GM19099 (cell line): ENCODE measurements at regions not wholly inside any gene's neighbourhood (a gene's known extent, or its start where the extent isn't known, plus 50 kb on each side); places are given as distances from the start of the nearest gene placed in this dataset.

Experiments
- POLR2A ChIP-seq: IDR thresholded peaks from 3 replicates; pipeline ENCODE4 v1.6.1; 2011; ENCODE audit warnings: low read depth; ENCODE audit not compliant: insufficient read length; ENCODE audit errors: extremely low read depth

- no peak for TF ChIP-seq POLR2A
These were observed 214.9 kb downstream of the TOMM20 start for GRCh38 chr1:234913771-234914170.

DNA sequence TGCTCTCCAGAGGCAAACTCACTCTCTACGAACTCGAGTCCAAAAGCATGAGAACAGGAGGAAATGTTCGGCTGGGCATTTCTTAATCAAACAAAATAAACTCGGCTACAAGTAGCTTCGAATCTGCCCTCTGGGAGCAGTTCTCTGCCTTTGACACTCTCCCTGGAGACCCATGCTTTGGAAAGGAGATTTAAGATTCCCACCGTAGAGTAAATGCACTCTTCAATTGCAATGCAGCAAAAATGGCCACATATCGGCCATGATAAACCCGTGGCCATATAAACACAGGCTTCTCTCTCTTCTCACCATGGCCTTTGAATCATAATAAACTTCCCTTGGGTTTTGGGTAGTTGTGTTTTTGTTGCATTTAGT is 215.4 kb downstream of the TOMM20 start:
- no peak for TF ChIP-seq POLR2A

DNA sequence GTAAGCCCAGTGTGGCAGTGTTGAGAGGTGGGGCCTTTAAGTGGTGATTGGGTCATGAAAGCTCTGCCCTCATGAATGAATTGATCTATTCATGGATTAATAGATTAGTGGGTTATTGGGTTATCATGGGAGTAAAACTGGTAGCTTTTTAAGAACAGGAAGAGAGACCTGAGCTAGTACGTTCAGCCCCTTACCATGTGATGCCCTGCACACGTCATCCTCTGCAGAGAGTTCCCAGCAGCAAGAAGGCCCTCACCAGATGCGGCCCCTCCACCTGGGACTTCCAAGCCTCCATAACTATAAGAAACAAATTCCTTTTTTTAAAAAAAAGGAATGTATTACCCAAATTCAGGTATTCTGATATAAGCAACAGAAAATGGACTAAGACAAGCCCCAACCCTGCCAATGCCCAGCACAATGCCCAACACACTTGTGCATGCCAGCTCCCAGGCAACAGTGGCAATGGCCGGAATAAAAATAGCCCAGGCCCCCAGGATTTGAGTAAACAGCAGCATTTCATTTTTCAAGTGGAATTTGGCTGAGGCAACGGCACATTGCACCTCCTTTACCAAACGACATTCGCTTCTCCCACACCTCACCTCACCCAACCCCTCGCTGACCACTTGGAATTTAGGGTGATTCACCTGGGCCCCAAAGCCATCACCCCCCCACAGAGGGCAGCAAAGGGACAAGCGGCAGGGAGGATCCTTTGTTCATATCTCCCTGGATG is 215.9 kb downstream of the TOMM20 start:
- no peak for TF ChIP-seq POLR2A

DNA sequence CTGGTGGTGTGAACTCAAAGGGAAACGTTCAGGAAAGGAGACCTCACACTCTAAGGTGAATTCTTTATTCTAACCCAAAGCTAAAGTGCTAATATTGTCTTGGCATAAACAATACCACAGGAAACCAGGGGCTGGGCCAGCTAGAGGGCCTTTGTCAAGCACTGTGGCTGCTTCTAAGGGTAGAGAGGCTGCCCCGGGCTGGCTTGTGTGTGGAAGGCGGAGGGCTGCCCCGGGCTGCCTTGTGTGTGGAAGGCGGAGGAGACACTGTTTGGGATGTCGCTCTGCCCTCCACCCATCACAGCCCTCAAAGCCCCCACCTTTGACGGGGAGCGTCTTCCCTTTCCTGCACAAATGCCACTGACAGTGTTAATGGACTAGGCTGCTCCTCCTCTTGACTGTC is 216.8 kb downstream of the TOMM20 start:
- TF ChIP-seq POLR2A = no peak

GRCh38 chr1:234909851-234910250 is 218.8 kb downstream of the TOMM20 start:
- no peak for TF ChIP-seq POLR2A

DNA sequence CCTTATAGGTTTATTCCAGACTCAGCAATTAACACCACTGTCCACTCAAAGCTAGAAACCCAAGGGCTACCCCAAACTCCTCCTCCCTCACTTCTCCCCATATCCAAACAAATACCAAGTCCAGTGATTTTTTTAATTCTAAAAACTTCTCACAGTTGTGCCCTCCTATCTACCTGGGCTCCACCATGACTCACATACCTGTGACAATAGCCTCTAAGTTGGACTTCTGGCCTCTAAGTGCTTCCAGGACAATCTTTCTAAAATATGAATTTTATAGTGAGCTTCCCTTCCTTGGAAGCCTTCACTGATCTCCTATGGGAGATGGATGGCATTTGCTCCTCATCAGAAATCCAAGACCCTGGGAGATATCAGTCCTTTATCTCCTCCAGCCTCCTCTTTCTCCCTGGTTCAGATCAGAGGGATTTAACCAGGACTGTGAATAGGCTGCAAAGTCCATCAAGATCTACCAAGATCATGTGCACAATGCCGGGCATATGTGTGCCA is 219.3 kb downstream of the TOMM20 start:
- no peak for TF ChIP-seq POLR2A

DNA sequence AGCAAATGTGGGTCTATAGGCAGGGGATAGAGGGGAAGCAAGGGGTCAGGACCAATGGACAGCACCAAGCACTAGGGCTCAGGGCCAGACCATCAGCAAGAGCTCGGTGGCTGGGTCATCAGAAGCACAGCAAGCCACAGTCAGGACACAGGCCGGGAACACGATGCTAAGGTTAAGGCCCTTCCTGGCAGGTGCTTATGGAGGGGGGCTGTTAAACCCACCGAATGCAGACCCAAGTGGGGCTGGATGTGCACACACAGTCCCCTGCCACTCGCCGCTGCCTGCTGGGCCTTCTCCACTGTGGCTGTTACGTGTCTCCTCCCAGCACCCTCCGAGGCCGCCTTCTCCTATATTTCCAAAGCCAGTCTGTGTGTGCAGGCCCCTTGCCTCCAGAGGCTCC is 220.1 kb downstream of the TOMM20 start:
- TF ChIP-seq POLR2A = no peak

- TF ChIP-seq POLR2A = no peak
These were observed 220.7 kb downstream of the TOMM20 start for GRCh38 chr1:234907940-234908405.

- no peak for TF ChIP-seq POLR2A
These were observed 221.3 kb downstream of the TOMM20 start for GRCh38 chr1:234907208-234907939.

- no peak for TF ChIP-seq POLR2A
These were observed 222.0 kb downstream of the TOMM20 start for GRCh38 chr1:234906654-234907053.

DNA sequence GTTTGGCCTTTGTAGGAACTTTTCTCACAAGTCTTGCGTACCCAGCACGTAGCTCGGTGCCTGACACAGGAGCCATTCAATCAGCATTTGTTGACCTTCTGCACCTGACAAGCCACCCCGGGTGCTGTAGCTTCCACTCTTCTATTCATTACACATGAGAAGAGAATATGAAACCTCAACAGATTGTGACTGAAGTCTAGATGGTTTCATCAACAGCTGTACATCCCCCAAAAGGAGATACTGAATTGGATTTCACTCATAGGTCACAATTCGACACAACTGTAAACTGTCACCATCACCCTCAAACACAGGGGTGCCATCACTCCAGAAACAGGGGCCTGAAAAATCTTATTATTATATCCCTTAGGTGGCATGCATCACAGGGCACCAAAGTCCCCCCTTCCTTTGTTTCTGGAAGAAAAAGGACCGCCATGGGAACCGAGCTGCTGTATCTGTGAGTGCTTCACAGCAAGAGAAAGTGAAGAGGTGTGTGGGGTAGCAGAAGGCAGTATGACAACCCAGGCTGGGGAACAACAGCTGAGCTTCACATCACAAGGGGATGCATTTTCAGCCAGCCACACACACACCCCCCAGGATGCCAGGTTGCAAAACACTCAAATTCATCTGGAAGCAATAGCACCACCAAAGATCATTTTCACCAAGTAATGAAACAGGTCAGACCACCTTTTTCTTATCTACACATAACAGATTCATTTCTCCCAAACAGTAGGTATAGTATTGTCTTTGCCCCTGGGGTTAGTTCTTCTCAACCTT is 225.7 kb downstream of the TOMM20 start:
- TF ChIP-seq POLR2A = no peak

DNA sequence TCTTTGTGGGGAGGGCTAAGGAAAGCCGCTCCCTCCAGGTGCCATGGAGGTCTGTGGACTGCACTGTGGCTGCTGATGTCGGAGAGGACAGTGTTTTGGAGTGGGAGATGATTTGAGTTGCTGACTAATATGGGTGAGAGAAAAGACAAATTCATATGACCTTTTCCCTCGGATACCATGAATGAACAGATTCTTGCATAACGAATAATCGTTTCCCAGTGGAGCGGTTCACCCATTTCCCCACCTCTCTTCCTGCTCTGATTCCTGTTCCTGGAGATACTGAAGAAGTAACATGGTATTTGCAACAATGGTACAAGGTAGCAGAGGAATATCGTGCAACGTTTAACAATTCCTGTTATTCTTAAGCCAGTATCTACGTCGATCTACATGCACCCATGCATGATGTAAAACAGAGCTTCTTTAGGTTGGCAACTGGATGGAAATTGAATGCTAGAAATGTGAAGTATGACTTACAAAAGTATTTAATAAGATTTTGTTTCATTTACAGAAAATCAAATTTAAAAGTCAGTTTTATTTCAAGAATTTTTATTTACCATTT is 227.1 kb downstream of the TOMM20 start:
- TF ChIP-seq POLR2A = no peak

- no peak for TF ChIP-seq POLR2A
These were observed 228.0 kb downstream of the TOMM20 start for GRCh38 chr1:234900595-234900994.

- no peak for TF ChIP-seq POLR2A
These were observed 228.9 kb downstream of the TOMM20 start for GRCh38 chr1:234899730-234900072.

- no peak for TF ChIP-seq POLR2A
These were observed 229.5 kb downstream of the TOMM20 start for GRCh38 chr1:234899041-234899729.
